Skeletal muscle cell (primary cell): ENCODE measurements at regions not wholly inside any gene's neighbourhood (a gene's known extent, or its start where the extent isn't known, plus 50 kb on each side); places are given as distances from the start of the nearest gene placed in this dataset.

ENCODE experiments used
- DNase-seq: peaks from one replicate; pipeline ENCODE4 v3.0.0-alpha.2; 2010; ENCODE audit warnings: low read depth
- H3K4me3 ChIP-seq: 2 replicates; pipeline ENCODE4 v1.5.1; 2011; ENCODE audit warnings: low read depth, mild to moderate bottlenecking, control low read depth, low read length, moderate library complexity

DNA sequence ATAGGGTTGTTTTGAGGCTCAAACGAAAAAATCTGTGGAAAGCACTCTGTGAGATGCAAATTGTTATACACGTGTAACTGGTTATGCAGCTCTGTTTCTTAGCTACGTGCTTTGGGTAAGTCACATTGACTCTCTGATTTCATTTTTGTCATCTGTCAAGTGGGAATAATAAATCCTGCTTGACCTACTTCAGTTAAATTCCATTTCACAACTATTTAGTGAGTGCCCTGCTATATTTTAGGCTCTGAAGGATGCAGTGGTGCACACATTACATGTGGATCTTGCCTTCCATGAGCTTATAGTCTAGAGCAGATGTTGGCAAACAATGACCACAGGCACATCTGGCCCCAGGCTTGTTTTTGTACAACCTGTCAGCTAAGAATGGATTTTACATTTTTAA, 133.6 kb upstream of the PLET1 start:
- DNase-seq = no peak

DNA sequence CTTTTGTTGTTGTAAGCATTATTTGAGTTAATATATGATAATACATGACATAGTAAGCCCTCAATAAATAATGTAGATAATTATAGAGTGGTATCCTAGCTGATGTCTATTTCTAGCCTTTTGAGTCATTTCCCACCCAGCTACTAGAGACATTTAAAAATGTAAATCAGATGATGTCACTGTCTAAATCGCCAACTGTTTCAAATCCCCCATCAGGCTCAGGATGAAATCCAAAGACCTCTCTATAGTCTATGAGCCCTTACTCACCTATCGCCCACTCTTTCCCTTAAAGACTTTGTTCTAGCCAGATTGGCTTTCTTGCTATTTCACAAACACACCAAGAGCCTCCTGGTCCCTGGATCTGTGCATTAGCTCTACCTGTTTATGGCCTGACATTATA, 135.4 kb upstream of the PLET1 start:
- DNase-seq = no peak
- H3K4me3 ChIP-seq = no peak overlapping the region

More for the DNA sequence above, 133.6 kb upstream of the PLET1 start:
- no peak overlapping the region for H3K4me3 ChIP-seq

DNA sequence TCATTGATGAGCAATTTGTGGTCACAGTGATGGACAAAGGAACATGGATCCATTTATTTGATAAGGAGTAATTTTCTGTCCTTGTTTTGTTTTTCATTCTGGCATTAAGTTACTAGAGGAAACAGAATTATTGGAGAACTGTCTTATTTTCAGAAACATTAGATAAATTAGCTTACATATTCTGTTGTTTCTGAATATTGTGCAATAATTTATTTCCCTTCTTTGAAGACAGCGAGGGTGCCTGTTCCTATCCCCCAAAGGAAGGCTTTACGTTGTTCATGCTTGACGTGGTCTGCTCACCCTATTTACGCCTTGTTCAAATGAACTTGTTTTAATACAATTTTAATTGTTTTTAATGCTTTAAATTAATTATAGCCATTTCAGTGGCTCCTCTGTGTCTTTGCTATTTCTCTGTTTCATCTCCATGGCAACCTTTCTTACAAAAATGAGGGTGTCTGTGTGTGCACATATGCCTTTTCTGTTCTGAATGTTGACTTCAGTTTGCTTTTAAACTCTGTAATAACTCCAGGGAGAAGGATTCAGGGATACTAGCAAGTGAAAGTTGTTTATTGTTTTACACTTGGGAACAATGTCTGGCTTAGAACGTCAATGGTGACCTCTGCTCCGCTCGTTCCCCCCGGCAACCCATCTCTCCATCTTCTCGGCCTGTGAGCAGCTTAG, 138.3 kb upstream of the PLET1 start:
- DNase-seq = no peak
- H3K4me3 ChIP-seq = no peak overlapping the region

DNA sequence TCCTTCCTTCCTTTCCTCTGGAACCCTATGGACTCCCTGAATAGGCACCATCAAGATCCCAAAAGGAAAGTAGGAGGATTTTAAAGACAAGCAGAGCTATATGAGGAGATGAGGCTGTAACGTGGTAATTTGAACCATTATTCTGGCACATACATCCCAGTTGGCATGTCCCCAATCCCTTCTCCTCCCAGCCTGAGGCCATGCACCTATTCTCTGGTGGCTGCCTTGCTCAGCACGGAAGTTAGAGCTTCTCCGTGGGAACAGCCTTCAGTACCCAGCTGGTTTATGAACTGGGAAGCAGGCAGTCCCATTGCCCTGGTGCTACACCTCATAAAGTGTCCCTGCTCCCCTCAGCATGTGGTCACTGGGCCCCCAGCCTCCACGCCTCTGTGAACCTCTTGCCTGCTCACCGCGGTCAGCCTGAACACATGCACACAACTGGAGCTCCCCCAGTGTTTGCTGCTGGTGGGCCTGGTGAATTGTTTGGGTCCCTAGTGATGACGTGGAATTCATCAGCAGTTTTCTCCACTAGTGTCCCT, 139.9 kb upstream of the PLET1 start:
- H3K4me3 ChIP-seq = no peak overlapping the region
- DNase-seq = no peak

DNA sequence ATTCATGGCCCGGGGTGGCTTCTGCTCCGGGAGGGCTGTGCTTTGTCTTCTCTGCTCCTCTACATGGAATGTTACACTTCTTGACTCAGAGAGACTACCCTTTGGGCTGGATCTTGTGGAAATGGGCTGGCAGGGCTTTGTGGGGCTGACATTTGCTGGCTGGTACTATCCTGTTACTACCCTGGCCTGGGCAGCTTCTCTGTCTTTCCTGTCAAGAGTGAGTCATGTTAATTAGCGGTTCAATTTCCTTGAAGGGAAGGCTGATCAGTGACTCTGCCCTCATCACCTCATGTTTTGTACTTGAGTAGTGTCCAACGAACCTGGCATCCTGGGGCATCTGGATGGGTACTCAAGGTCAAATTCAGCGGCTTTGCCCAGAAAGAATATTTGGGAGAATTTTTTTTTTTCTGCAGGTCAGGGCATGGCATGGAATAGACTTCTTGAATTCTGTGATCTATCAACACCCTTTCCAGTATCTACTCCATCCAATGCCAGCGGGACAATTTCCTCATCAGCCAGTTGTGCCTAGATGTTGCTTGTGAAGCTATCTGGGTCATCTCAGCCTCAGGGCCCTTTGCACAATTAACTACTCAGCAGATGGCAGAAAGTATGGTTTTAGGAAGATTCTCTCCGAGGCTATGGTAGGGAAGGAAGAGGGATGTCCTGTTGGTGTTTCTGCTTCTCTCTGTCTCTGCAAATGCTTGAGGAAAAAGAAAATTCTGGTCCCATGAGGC, 140.5 kb upstream of the PLET1 start:
- no peak for DNase-seq

DNA sequence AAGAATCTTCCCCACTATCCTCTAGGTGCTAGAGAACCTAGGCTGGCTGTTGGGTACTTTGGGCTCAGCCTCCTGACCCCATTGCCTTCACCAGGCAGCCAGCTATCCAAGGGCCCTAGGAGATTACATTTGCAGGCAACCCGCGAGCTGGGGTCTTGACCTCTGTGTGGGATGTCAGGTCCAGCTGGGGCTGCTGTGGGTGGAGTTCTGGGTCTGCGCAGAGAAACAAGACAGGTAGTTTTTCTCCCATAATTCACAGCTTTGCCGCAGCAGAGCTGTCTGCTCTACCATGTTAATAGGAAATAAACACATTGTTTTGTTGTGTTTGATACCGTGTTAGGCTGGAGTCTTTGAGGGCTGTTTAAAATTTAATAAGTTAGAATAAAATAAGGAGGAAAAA, 142.8 kb upstream of the PLET1 start:
- DNase-seq = no peak
- no peak overlapping the region for H3K4me3 ChIP-seq

More for the DNA sequence above, 140.5 kb upstream of the PLET1 start:
- no peak overlapping the region for H3K4me3 ChIP-seq

DNA sequence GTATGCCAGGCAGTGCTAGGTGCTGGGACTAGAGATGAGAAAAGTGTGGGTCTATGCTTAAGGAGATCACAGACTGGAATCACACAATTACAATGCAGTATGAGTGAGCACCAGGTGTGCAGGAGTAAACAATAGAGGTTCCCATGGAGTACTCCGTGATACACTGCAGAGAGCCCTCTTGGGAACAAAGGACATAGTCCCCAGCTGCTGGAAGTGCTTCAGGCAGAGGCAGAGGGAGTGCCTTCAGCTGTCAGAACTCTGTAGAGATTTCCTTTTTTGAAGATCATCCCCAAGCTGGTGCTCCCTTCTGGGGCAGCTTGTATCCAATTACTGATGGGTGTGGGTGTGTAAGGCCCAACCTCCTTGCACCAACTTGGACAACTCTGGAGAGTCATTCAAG, 143.5 kb upstream of the PLET1 start:
- no peak for DNase-seq
- H3K4me3 ChIP-seq = no peak overlapping the region

DNA sequence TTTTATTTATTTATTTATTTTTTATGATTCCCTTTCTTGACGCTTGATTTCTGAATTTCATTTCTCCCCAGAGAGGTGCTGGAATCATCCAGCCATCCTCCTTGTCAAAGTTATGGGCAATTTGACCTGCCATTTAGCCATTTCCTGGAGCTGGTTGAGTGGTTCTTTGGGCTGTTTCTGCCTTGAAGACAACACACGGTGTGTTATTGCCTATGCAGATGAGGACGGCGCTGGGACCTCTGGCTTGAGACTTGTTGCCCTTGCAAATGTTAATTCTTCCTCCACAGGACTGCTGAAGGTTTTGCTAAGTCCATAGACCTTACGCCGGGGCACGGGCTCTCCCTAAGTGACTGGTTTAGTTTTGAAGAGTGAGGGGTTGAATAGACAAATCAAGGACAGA, 147.9 kb upstream of the PLET1 start:
- DNase-seq = no peak
- no peak overlapping the region for H3K4me3 ChIP-seq

DNA sequence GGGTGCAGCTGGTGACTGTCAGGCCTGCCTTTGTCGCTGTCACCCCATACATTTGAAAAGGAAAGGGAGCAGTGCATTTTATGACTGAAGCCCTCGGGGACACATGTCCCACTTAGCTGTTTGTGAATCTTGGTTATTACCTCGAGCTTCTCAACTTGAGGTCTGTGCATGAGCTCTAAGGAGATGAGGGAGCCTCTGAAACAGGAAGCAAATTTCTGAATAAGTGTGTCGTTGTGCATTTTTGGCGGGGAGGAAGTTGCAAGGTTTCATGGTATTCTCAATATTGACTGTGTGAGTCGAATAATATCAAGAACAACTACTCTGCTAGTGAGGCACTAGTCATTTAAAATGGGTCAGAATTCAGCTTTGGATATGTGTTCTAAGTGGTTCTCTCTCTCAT, 149.7 kb upstream of the PLET1 start:
- no peak for DNase-seq

DNA sequence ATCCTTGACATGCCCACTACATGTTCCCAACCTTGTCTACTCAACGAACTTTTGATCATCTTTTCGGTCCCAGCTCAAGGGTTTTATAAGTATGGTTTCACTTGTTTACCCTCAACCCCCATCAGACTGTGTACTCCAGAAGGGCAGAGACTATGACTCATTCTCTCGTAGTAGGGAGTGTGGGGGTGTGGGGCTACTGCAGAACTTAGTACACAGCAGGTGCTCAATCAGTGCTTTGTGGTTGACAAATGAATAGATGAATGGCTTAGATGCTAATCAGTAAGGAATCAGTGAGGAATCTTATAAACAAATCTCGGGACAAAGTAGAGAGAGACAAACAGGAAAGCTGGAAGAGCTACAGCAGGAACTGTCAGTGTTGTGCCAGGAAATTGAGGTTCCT, 151.7 kb upstream of the PLET1 start:
- no peak overlapping the region for H3K4me3 ChIP-seq
- DNase-seq = no peak

More for the DNA sequence above, 149.7 kb upstream of the PLET1 start:
- H3K4me3 ChIP-seq = no peak overlapping the region

DNA sequence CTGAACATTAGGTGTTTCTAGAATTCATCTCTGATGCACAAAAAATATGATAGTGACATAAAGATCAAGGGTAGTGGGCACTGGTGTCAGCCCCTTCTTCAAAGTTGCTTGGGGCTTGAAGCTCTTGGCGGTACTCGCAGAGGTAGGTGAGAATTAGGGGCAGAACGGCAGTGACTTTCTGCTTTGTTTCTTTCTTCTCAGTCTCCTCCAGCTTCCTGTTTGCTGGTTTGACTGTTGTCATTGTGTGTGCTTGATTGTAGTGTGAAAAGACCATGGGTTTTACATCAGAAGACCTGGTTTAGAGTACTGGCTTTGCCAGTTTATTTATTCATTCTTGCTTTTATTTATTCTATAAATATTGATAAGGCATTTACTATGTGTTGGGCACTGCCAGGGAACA, 156.7 kb upstream of the PLET1 start:
- no peak for DNase-seq

DNA sequence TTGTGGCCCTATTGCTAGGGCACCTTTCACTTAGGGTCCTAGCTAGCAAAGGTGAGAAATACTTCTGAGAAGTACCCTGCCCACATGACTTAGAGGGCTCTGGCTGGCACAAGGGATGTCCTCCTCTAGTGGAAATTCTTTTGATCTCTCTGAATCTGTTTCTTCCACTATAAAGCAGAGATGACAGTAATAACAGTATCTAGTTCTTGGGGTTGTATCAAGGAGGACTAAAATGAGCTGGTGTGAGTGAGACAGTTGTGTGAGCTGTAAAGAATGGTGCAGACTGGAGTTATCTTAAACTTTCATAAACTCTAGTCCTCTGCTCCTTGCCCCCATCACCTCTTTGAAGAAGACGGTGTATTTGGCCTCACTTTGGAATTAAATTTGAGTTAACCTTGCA, 157.8 kb upstream of the PLET1 start:
- DNase-seq = no peak
- H3K4me3 ChIP-seq = no peak overlapping the region

More for the DNA sequence above, 156.7 kb upstream of the PLET1 start:
- no peak overlapping the region for H3K4me3 ChIP-seq

DNA sequence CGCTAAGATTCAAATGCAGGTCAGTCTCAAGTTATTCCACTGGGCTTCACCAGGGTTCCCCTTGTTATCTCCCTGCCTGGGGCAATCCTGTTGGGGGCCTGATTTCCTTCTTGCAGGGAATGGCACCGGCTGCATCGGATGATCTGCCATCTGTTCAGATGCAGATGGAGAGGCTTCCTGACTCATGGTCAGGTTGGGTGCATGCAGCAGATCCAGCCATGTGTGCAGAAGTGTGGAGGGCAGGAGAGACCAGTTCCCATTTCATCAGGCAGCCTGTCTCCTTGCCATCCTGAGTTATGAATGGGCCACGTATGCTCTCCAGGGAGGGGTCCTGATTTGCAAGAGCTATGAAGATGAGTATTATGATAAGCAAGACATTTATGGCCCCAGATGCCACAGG, 161.2 kb upstream of the PLET1 start:
- no peak for DNase-seq
- no peak overlapping the region for H3K4me3 ChIP-seq

DNA sequence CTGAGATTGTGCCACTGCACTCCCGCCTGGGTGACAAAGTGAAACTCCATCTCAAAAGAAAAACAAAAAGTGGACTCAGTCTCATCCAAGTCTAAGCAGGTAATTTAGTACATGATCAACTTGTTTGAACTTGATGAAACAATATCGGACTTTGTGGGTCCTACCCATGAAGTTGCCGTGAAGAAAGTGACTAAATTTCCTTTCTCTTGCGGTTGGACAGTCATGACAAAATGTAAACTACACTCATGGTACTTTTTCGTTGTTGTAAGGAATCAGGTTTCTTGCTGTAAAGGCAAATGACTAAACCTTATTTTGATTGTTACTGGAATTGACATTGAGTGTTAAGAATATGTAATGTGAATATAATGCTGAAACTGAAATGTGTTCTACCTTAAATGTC, 164.5 kb upstream of the PLET1 start:
- DNase-seq = no peak
- H3K4me3 ChIP-seq = no peak overlapping the region

DNA sequence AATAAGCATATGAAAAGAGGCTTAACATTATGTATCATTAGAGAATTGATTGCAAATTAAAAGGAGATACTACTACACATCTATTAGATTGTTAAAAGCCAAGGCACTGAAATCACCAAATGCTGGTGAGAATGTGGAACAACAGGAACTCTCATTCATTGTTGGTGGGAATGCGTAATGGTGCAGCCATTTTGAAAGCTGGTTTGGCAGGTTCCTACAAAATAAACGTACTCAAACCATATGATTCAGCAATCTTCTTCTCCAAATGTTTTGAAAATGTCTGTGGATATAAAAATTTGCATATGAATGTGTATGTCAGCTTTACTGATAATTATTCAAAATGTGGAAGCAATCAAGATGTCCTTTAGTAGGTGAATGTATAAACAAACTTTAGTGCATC, 176.4 kb upstream of the PLET1 start:
- no peak overlapping the region for H3K4me3 ChIP-seq
- DNase-seq = no peak

DNA sequence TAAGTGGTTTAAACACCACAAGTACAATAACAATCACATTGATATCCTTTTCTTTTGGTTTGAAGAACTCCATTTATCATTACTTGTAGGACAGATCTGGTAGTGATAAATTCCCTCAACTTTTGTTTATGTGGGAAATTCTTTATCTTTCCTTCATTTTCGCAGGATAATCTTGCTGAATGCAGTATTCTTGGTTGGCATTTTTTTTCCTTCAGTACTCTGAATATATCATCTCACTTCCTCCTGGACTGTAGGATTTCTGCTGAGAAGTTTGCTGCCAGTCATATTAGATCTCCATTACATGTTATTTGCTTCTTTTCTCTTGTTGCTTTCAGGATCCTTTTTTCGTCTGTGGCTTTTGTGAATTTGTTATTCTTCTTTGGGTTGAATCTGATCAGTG, 179.0 kb upstream of the PLET1 start:
- DNase-seq = no peak
- H3K4me3 ChIP-seq = no peak overlapping the region

DNA sequence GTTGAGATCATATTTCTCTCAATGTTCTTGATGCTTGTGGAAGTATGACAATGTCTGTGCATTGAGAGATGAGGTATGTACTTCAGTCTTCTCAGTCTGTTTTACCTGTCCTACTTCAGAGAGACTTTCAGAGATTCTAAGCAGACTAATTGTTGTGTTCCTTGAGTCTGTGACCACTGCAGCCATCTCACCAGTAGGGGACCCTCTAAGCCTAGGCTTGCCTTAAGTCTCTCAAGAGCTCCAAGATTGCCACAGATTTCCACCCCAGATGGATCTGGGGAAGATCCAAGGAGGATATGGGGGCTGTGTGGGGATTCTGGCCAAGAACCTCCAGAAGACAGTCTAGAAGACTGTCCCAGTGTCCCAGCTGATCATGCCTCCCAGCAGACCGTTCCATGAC, 179.9 kb upstream of the PLET1 start:
- no peak overlapping the region for H3K4me3 ChIP-seq
- DNase-seq = no peak

DNA sequence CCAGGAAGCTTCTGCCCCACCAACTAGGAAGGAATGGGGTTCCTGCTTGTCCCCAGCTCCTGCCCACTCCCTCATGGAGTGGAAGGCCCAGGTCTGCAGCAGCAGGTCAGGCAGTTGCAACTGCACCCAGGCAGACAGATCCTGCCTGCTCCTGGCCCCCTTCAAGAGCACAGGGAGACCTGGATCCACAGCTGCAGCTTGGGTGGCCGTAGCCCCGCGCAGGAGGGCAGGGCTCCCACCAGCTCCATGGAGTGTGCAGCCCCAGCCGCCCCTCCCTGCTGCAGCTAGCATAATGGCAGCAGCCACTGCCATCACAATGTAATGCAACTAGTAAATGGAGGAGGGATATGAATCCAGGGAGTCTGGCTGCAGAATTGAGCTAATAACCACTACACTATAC, 187.5 kb upstream of the PLET1 start:
- no peak for DNase-seq
- no peak overlapping the region for H3K4me3 ChIP-seq

DNA sequence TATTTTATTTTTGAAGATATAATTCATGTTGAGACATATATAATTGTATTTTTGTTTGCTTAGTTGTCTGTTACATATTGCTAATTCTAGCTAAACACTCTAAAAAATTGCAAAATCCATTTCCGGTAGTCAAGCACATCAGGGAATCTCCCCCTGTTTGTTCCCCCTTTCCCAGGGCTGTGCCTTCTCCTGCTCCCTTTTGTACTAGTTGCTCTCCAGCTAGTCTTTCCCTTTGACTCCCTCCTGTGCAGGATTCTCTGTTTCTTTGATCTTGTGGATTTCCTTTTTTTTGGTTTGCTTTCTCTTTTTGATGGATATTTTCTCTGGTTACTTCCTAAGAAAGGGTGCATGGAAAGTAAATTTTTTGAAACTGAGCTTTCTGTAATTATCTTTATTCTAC, 188.1 kb upstream of the PLET1 start:
- no peak overlapping the region for H3K4me3 ChIP-seq

DNA sequence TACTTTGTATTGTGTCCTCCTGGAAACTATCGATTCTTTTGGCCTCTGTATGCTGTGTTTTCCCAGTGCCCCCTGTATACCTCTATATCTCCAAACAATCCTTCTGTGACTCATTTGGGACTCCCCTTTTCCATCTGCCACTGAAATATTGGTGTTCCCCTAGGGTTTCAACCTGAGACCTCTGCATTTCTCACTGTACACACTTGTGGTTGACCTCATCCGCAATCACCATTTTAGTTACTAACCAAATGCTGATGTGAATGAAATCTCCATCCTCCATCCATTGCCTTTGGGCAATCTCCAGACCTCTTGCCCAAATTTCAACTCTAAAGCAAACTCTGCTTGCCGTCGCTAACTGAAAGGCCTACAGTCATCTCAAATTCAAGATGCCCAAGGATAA, 190.6 kb upstream of the PLET1 start:
- no peak for DNase-seq
- no peak overlapping the region for H3K4me3 ChIP-seq

More for the DNA sequence above, 188.1 kb upstream of the PLET1 start:
- DNase-seq = no peak
